ENCODE measurements at regions not wholly inside any gene's neighbourhood (a gene's known extent, or its start where the extent isn't known, plus 50 kb on each side); places are given as distances from the start of the nearest gene placed in this dataset.

GRCh38 chr12:43126652-43127375 is 425.2 kb downstream of the ADAMTS20 start:
- FAIRE-seq (no peak), DNase-seq (ENCODE audit: insufficient read length, low spot score) (no peak)

- DNase-seq (ENCODE audit: insufficient read length, low spot score) (no peak), FAIRE-seq (no peak)
Measured at GRCh38 chr12:43123461-43123860, 428.5 kb downstream of the ADAMTS20 start.

GRCh38 chr12:43120150-43120549 is 431.9 kb downstream of the ADAMTS20 start:
- no peak for DNase-seq (ENCODE audit: insufficient read length, low spot score)
- FAIRE-seq = no peak

DNA sequence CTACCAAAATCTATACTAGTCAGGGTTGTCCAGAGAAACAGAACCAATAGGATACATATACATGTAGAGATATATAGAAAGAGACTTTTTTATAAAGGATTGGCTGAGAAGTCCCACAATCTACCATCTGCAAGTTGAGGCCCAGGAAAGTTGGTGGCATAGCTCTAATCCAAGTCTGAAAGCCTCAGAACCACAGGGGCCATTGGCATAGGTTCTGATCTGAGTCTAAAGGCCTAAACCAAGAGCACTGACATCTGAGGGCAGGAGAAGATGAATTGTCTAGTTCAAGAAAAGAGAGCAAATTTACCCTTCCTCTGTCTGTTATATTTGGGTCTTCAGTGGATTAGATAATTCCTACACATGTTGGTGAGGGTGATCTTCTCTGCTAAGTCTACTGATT is 433.1 kb downstream of the ADAMTS20 start:
- FAIRE-seq (no peak), DNase-seq (ENCODE audit: insufficient read length, low spot score) (no peak)

GRCh38 chr12:43118234-43118633 is 433.8 kb downstream of the ADAMTS20 start:
- FAIRE-seq (no peak), DNase-seq (ENCODE audit: insufficient read length, low spot score) (no peak)

DNA sequence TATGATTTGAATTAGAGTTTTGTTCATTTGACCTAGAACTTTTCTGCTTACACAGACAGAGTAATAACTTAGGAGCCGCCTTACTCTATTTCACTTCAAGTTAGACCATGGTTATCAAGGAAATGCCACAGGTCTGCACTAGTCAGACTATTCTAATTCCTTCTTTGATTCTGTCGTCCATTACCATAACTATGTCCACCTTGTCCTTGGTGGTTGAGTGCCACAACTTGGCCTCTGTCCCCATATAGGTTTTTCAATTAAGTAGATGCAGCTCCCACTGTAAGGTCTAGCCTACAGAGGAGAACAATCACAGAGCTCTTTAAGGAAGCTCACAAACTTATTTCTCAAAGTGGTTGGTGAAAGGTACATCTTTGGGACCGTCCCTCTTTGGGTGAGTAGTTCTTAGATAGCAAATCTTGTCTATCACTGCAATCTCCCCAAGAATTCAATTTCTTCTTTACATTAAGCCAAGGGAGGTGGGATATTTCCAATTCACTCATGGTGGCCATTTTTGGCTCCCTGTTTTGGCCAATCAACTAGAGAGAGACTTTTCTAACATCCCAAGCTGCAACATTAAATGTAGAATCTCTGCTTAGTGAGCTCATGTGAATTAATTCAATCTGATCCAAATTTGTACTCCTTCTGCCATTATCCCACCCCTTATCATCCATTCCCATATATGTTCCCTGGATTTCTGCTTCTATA is 434.6 kb downstream of the ADAMTS20 start:
- FAIRE-seq = no peak

GRCh38 chr12:43115441-43116160 is 436.4 kb downstream of the ADAMTS20 start:
- no peak for FAIRE-seq
- DNase-seq (ENCODE audit: insufficient read length, low spot score) = no peak

More for the DNA sequence above, 434.6 kb downstream of the ADAMTS20 start:
- DNase-seq (ENCODE audit: insufficient read length, low spot score) = no peak

DNA sequence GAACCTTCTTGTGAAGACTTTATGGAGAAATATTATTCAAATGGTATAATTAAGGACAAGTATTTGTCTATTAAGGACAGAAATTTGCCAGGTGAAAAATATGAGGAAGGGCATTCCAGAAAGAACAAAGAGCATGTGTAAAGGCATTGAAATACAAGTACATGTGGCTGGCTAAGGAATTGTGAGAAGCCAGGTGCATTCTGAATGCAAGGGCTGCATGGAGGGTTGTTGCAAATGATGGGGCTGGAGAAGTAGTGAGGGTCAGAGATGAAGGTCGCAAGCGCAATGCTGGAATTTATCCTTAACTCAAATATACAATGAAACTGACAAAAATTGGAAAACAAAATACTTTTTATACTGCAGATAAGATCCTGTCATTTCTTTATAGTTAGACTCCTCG is 437.7 kb downstream of the ADAMTS20 start:
- DNase-seq (ENCODE audit: insufficient read length, low spot score) = no peak
- no peak for FAIRE-seq

GRCh38 chr12:43113616-43114015 is 438.4 kb downstream of the ADAMTS20 start:
- no peak for DNase-seq (ENCODE audit: insufficient read length, low spot score)

GRCh38 chr12:43113135-43113534 is 438.9 kb downstream of the ADAMTS20 start:
- no peak for FAIRE-seq
- no peak for DNase-seq (ENCODE audit: insufficient read length, low spot score)

More at GRCh38 chr12:43113616-43114015, 438.4 kb downstream of the ADAMTS20 start:
- no peak for FAIRE-seq

GRCh38 chr12:43112101-43112920 is 439.7 kb downstream of the ADAMTS20 start:
- DNase-seq (ENCODE audit: insufficient read length, low spot score) = no peak
- FAIRE-seq = no peak

DNA sequence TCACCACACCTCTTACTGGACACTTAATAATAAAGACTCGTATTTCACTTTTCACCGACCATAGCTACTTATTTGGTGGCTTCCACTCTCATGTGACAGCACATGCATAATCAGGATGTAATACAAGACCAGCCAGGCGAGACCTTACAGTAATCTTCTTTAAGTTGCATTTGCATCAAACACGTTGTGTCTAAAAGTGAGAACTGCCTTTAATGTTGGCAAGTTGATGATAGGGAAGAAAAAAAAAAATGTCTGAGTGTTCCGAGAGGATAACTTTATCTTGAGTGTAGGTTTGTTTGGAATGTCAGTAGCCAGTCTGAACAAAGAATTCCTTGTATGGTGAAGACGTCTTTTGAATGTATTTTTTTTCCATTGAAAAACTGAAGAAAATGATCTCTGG is 440.4 kb downstream of the ADAMTS20 start:
- FAIRE-seq = no peak
- no peak for DNase-seq (ENCODE audit: insufficient read length, low spot score)

- DNase-seq (ENCODE audit: insufficient read length, low spot score) (no peak), FAIRE-seq (no peak)
Measured at GRCh38 chr12:43109631-43110345, 442.2 kb downstream of the ADAMTS20 start.

DNA sequence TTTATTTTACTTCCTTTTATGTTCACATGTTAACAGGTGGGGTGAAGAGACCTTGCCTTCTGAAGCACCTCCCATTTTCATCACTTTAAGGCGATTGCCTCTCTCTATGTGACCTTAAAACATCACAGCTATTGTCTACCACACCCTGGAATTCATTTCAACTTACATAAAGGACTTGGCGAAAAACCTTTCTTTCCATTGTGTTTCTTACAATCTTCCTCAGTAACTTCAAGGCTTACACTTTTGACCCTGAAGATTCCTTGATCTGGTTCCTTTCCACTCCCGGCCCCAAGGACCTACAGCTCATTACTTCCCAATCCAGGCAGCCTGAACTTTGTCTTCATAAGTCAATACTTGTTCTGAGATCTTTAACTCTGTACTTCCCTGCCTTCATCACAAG is 443.3 kb downstream of the ADAMTS20 start:
- DNase-seq (ENCODE audit: insufficient read length, low spot score) = no peak
- no peak for FAIRE-seq

GRCh38 chr12:43107026-43107775 is 444.8 kb downstream of the ADAMTS20 start:
- DNase-seq (ENCODE audit: insufficient read length, low spot score) (no peak), FAIRE-seq (no peak)

DNA sequence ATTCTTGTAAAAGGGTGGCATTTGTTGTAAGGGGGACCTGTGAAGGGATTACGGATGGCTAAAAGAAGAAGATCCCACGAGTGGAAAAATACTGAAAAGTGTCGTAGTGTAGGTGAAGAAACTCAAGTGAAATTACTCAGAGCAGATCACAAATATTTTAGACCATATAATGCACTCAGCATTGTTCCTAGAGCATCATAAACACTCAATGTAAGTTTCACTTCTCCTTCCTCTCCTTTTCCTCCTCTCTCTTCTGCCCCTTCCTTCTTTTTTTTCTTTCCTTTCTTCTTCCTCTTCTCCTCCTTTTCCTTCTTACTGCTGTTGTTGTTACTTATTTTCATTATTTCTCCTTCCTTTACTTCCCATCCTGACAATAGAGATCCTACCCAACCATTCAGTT is 445.6 kb downstream of the ADAMTS20 start:
- DNase-seq (ENCODE audit: insufficient read length, low spot score) (no peak), FAIRE-seq (no peak)

DNA sequence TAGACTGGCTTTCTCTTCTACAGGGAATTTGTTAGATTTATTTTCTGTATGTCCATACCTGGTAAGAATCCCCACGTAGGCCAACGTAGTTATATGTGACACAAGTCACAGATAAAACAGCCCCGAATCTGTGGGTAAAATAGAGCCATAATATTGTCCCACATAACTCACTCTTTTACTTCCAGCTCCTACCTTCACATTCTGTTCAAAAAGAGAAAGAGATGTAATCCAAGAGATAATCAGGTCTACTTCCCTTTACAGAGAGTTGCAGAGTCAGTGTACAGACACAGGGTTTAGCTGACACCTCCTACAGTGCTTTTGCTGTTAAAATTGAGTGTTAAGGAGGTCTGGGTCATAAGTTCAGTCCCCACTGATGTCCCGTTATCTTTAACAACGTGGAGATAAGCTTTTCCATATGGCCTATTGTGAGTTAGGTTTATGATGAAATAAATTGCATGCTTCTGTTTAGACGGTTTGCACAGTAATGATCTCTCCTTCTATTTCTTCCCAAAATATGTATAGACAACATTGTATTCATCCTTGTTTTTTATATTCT is 446.5 kb downstream of the ADAMTS20 start:
- no peak for FAIRE-seq
- no peak for DNase-seq (ENCODE audit: insufficient read length, low spot score)

DNA sequence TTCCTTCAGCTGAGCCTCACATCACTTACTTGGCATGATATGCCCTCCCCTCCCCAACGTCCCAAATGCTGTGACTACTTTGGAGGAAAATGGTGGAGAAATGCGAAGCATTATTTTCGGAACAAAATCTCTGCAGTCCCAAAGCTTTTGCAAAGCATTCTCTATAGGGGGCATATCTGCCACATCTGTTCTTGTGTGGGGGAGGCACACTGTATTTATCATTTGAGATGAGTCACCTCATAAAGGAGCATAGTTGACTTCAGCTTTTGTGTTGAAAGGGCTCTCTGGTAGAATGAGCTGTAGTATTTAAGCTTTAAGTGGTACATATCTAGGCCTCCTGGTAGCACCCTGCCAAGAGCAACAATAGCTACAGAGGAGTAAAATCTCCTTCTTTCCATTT is 447.5 kb downstream of the ADAMTS20 start:
- DNase-seq (ENCODE audit: insufficient read length, low spot score) (peak; percentile 4), FAIRE-seq (no peak)

DNA sequence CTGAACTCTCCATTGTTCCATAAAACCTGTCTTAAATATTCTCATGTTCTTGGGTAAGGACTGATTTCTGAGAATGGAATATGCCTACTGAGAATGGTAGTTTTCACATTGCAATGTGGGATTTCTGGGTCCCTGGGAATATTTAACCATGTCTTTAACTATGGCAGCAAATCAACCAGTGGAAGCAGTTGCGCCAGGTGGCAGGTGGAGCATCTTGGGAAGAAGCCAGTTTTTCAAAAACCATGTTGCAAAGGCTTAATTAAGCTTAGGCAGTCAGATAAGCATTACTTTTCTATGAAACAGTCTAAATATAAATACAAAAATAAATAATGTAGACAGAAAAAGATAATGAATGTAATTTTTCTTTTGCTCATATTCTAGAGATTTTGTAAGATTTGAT is 448.1 kb downstream of the ADAMTS20 start:
- DNase-seq (ENCODE audit: insufficient read length, low spot score) (no peak), FAIRE-seq (no peak)

All from HTR-8/SVneo (cell line).